K562 (cell line): ENCODE measurements at regions not wholly inside any gene's neighbourhood (a gene's known extent, or its start where the extent isn't known, plus 50 kb on each side); places are given as distances from the start of the nearest gene placed in this dataset.

Source experiments
- POLR2A ChIP-seq: fragments of 450-650 bp; conservative IDR thresholded peaks from 2 replicates; pipeline ENCODE4 v1.6.1; 2016
- ZC3H4 ChIP-seq: sonication (generic); formaldehyde crosslinking; IDR thresholded peaks from 2 replicates; pipeline ENCODE4 v1.9.0; 2021; ENCODE audit warnings: missing genetic modification reagents, borderline replicate concordance
- TF ChIP-seq, protein P1 (sequence below): sonication (generic); formaldehyde crosslinking; IDR thresholded peaks from 2 replicates; pipeline ENCODE4 v1.8.0; 2022; ENCODE audit warnings: mild to moderate bottlenecking, low read depth, missing genetic modification reagents
- TF ChIP-seq, protein P2 (sequence below): sonication (generic); formaldehyde crosslinking; IDR thresholded peaks from 2 replicates; pipeline ENCODE4 v1.8.1; 2023; ENCODE audit warnings: mild to moderate bottlenecking, missing genetic modification reagents

DNA sequence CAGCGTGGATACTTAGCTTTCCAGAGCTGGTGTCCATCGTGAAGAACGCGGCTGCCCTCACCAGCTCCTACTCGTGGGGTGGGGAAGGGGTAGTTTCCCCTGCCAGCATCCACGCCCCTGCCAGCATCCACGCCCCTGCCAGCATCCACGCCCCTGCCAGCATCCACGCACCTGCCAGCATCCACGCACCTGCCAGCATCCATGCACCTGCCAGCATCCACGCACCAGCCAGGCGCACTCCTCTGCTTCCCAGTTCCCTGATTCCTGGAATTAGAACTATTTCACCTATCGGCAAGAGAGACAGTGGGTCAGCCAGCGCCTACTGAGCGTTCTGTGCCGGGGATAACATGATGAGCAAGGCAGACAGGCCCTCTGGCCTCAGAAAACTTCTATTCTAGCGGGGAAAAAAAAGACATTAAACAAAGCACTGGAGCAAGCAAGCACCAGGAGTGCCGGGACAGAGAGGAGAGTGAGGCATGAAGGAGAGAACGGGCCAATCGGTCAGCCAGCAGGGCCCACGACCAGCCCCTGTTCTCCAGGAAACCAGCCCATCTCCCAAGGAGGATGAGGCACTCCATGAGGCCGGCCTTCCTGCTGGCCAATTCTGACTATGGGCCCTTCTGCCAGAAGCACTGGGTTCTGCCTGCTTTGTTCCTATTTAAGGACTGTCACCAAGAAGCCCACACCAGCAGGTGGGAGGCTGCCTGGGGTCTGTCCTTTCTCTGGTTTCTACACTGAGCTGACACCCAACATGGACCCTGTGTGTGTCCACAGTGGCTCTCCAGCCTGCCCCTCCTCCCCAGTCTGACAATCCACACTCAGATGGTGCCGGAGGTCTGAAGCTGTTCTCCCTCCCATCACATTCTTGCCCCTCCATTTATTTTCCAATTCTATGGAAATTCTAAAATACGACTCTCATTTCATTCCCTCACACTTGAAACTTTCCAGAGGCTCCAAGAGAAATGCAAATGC, 78.4 kb upstream of the SALL3 start:
- TF ChIP-seq, protein P1, sequence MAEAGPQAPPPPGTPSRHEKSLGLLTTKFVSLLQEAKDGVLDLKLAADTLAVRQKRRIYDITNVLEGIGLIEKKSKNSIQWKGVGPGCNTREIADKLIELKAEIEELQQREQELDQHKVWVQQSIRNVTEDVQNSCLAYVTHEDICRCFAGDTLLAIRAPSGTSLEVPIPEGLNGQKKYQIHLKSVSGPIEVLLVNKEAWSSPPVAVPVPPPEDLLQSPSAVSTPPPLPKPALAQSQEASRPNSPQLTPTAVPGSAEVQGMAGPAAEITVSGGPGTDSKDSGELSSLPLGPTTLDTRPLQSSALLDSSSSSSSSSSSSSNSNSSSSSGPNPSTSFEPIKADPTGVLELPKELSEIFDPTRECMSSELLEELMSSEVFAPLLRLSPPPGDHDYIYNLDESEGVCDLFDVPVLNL (CRISPR knock-in tag) = no peak
- TF ChIP-seq ZC3H4 (CRISPR knock-in tag) = no peak
- TF ChIP-seq, protein P2, sequence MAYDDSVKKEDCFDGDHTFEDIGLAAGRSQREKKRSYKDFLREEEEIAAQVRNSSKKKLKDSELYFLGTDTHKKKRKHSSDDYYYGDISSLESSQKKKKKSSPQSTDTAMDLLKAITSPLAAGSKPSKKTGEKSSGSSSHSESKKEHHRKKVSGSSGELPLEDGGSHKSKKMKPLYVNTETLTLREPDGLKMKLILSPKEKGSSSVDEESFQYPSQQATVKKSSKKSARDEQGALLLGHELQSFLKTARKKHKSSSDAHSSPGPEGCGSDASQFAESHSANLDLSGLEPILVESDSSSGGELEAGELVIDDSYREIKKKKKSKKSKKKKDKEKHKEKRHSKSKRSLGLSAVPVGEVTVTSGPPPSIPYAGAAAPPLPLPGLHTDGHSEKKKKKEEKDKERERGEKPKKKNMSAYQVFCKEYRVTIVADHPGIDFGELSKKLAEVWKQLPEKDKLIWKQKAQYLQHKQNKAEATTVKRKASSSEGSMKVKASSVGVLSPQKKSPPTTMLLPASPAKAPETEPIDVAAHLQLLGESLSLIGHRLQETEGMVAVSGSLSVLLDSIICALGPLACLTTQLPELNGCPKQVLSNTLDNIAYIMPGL (CRISPR knock-in tag) = no peak
- TF ChIP-seq POLR2A = no peak
